Naive thymus-derived CD4-positive, alpha-beta T cell (primary cell): ENCODE measurements at regions not wholly inside any gene's neighbourhood (a gene's known extent, or its start where the extent isn't known, plus 50 kb on each side); places are given as distances from the start of the nearest gene placed in this dataset.

ENCODE experiments used
- ATAC-seq: fragments of 150-1000 bp; cut with Tn5 transposase; 2 replicates; pipeline ENCODE4 v1.10.0; 2021; ENCODE audit warnings: mild to moderate bottlenecking, moderate library complexity
- CTCF ChIA-PET: fragments of 350-600 bp; sonication (Branson Sonifier 250); formaldehyde crosslinking; loops from one replicate; lab custom pipeline; 2021; ENCODE audit warnings: antibody characterized with exemption; lab: Charles Lee
- POLR2A ChIA-PET: fragments of 350-600 bp; sonication (Branson Sonifier 250); formaldehyde crosslinking; loops from one replicate; lab custom pipeline; 2021; ENCODE audit warnings: antibody characterized with exemption, inconsistent platforms; lab: Charles Lee
- DNase-seq, 9 donors: peaks; one replicate each; pipeline versions ENCODE4 v3.0.0 to v3.0.0-alpha.2; 2020 to 2022; ENCODE audit warnings: mixed read lengths in 1 of 9
- H3K27ac ChIP-seq: one replicate; pipeline ENCODE4 v1.7.0; 2013; ENCODE audit warnings: mild to moderate bottlenecking, low read depth, low read length, moderate library complexity
- H3K27me3 ChIP-seq, 2 donors: one replicate each; pipeline ENCODE4 v1.7.0; 2013; ENCODE audit warnings: low read length in 2 of 2, mild to moderate bottlenecking in 2 of 2, moderate library complexity in 2 of 2; ENCODE audit not compliant: control insufficient read depth in 2 of 2, insufficient read depth in 2 of 2
- H3K36me3 ChIP-seq, 3 experiments: 1 replicate in 2 of 3; 2 replicates in 1 of 3; pipeline ENCODE4 v1.7.0; 2013; ENCODE audit warnings: low read length in 3 of 3, mild to moderate bottlenecking in 3 of 3, moderate library complexity in 1 of 3; ENCODE audit not compliant: insufficient read depth in 3 of 3, control insufficient read depth in 2 of 3
- H3K4me1 ChIP-seq, 2 donors: one replicate each; pipeline ENCODE4 v1.7.0; 2013; ENCODE audit warnings: low read length in 2 of 2, mild to moderate bottlenecking in 2 of 2, moderate library complexity in 1 of 2; ENCODE audit not compliant: control insufficient read depth in 2 of 2, insufficient read depth in 2 of 2
- H3K4me3 ChIP-seq: 2 replicates; pipeline ENCODE4 v1.7.0; 2013; ENCODE audit warnings: mild to moderate bottlenecking, low read length
- H3K9me3 ChIP-seq, 3 experiments: 1 replicate in 2 of 3; 2 replicates in 1 of 3; pipeline ENCODE4 v1.7.0; 2013; ENCODE audit warnings: low read length in 3 of 3; ENCODE audit not compliant: control insufficient read depth in 2 of 3
- H3K27ac Mint-ChIP-seq, 9 donors: one replicate each; pipeline ENCODE4 v1.8.0; 2020 to 2022; ENCODE audit warnings: mixed read lengths in 9 of 9, mild to moderate bottlenecking in 8 of 9, moderate library complexity in 5 of 9, inconsistent platforms in 2 of 9
- H3K27me3 Mint-ChIP-seq, 5 donors: one replicate each; pipeline ENCODE4 v1.8.0; 2021 to 2022; ENCODE audit warnings: mixed read lengths in 5 of 5, mild to moderate bottlenecking in 1 of 5
- H3K36me3 Mint-ChIP-seq, 5 donors: one replicate each; pipeline ENCODE4 v1.8.0; 2020 to 2022; ENCODE audit warnings: mixed read lengths in 5 of 5, mild to moderate bottlenecking in 3 of 5, inconsistent platforms in 1 of 5
- H3K4me1 Mint-ChIP-seq, 7 donors: one replicate each; pipeline ENCODE4 v1.8.0; 2020 to 2022; ENCODE audit warnings: mixed read lengths in 7 of 7, mild to moderate bottlenecking in 3 of 7, inconsistent platforms in 1 of 7
- H3K4me3 Mint-ChIP-seq, 10 donors: one replicate each; pipeline ENCODE4 v1.8.0; 2020 to 2022; ENCODE audit warnings: mild to moderate bottlenecking in 10 of 10, mixed read lengths in 10 of 10, moderate library complexity in 6 of 10, inconsistent platforms in 2 of 10
- H3K9me3 Mint-ChIP-seq, 11 donors: one replicate each; pipeline ENCODE4 v1.8.0; 2020 to 2022; ENCODE audit warnings: mixed read lengths in 11 of 11, mild to moderate bottlenecking in 4 of 11, inconsistent platforms in 1 of 11, moderate library complexity in 1 of 11
- intact Hi-C, 2 donors: fragments of 100-400 bp; cut with micrococcal nuclease; formaldehyde crosslinking; loops; one replicate each; pipeline ENCODE4 v1.15.1; 2023

DNA sequence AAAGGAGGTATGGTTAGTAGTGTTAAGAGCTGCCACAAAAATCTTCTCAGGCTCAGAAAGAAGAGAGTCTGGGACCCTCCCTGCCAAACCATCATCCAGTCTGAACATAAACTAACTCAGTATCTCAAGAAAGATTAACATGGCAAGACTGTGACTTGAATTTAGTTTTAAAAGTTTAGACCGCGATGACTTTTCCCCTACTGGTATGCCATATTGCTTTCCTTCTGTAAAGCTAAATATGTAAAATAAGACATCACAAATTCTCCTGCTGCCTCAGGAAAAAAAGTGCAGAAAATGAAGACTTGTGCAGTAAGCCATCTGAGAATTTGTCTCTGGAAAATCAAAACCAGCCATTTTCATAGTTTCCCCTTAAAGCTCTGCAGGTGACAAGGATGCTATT, 85.2 kb upstream of the STARD4 start:
- Histone ChIP-seq H3K4me3 (no peak overlapping the region), H3K9me3 (peaks cover 0 to 9% (median 0%) of the 10 kb centered on the region in 3 experiments), H3K27me3 (no peaks in the 10 kb centered on the region), H3K36me3 (no peaks in the 10 kb centered on the region), H3K4me1 (no peaks in the 10 kb centered on the region), H3K27ac (no peak overlapping the region)
- Mint-ChIP-seq H3K9me3 (peaks cover 0 to 14% (median 5%) of the 10 kb centered on the region in 11 donors), H3K4me1 (no peaks in the 10 kb centered on the region), H3K4me3 (no peak overlapping the region), H3K27ac (no peak overlapping the region), H3K27me3 (peaks cover 0 to 11% (median 6%) of the 10 kb centered on the region in 5 donors), H3K36me3 (peaks cover 0 to 3% (median 0%) of the 10 kb centered on the region in 5 donors)
- ATAC-seq: no peak
- DNase-seq: no peak
- ChIA-PET CTCF (no interaction called here), POLR2A (no interaction called here)
- intact Hi-C loops: no loop called here

DNA sequence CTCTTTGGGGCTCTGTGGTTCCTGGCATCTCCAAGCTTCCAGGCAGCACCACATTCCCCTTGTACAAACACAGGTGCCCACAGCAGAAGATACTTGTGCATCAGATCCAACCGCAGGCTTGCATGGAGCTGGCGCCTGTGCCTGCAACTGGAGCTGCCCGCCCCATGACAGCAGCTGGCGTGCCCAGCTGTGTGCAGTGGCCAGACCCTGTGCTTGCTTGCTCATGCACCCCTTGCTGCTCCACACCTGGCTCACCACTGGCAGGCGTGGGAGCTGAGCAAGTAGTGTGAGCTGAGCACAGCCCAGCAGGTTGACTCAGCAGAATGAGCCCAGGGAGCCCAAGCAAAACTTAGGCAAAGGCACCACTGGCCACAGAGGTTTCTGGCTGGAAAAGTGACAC, 84.4 kb upstream of the STARD4 start:
- Mint-ChIP-seq H3K36me3 (peaks cover 0 to 3% (median 0%) of the 10 kb centered on the region in 5 donors), H3K4me3 (no peak overlapping the region), H3K4me1 (no peaks in the 10 kb centered on the region), H3K9me3 (peaks cover 0 to 14% (median 5%) of the 10 kb centered on the region in 11 donors), H3K27me3 (peaks cover 0 to 8% (median 6%) of the 10 kb centered on the region in 5 donors), H3K27ac (no peak overlapping the region)
- no peaks in the 10 kb centered on the region for H3K4me1 ChIP-seq
- POLR2A ChIA-PET: no interaction called here
- H3K4me3 ChIP-seq: no peak overlapping the region
- H3K27me3 ChIP-seq: no peaks in the 10 kb centered on the region
- DNase-seq: no peak
- ATAC-seq: no peak
- H3K9me3 ChIP-seq: peaks cover 0 to 9% (median 0%) of the 10 kb centered on the region in 3 experiments
- H3K36me3 ChIP-seq: no peaks in the 10 kb centered on the region
- H3K27ac ChIP-seq: no peak overlapping the region
- CTCF ChIA-PET: no interaction called here
- intact Hi-C loops: no loop called here

DNA sequence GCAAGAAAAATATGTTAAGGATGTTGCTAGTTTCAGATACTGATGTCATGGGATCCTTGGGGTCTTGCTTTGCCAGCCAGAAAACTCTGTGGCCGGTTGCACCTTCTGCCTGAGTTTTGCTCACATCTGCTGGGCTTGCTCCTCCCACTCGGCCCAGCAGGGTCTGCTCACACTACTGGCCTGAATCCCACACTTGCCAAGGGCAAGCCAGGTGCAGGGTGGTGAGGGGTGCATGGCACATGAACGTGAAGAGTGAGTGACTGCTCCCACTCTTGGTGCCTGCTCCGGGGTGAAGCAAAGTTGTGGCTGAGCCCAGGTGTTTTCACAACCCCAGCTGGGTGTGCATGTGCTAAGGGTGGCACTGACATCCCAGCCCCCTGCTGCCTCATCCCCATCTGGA, 83.1 kb upstream of the STARD4 start:
- Histone ChIP-seq H3K4me3 (no peak overlapping the region), H3K4me1 (no peaks in the 10 kb centered on the region), H3K9me3 (peaks cover 0 to 9% (median 0%) of the 10 kb centered on the region in 3 experiments), H3K36me3 (no peaks in the 10 kb centered on the region), H3K27me3 (no peaks in the 10 kb centered on the region), H3K27ac (no peak overlapping the region)
- no peak for DNase-seq
- no peak overlapping the region for H3K27ac Mint-ChIP-seq
- POLR2A ChIA-PET: no interaction called here
- intact Hi-C loops: no loop called here
- H3K27me3 Mint-ChIP-seq: peaks cover 0 to 8% (median 4%) of the 10 kb centered on the region in 5 donors
- CTCF ChIA-PET: no interaction called here
- H3K4me1 Mint-ChIP-seq: no peaks in the 10 kb centered on the region
- H3K9me3 Mint-ChIP-seq: peaks cover 0 to 14% (median 5%) of the 10 kb centered on the region in 11 donors
- peaks cover 0 to 3% (median 0%) of the 10 kb centered on the region in 5 donors for H3K36me3 Mint-ChIP-seq
- no peak overlapping the region for H3K4me3 Mint-ChIP-seq
- no peak for ATAC-seq

DNA sequence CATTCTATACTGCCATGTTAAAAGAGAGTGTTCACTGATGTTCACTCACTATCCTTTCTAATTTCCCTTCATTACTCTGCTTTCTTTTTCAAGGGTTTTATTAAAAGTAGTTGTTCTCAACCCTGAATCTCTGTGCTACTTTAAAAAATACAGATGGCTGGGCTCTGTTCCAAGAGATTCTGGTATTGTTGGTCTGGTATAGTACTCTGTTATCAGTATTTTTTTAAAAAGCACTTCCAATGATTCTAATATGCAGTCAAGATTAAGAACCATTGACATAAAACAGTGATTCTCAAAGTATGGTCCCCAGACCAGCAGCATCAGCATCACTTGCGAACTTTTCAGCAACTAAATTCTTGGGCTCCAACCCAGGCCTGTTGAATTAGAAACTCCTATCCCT, 77.0 kb upstream of the STARD4 start:
- Mint-ChIP-seq H3K4me3 (no peak overlapping the region), H3K9me3 (peaks cover 0 to 8% (median 0%) of the 10 kb centered on the region in 11 donors), H3K4me1 (peaks cover 0 to 11% (median 0%) of the 10 kb centered on the region in 7 donors), H3K36me3 (no peaks in the 10 kb centered on the region), H3K27me3 (peaks cover 0 to 32% (median 7%) of the 10 kb centered on the region in 5 donors), H3K27ac (no peak overlapping the region)
- DNase-seq: no peak
- ChIA-PET POLR2A (no interaction called here), CTCF (no interaction called here)
- Histone ChIP-seq H3K9me3 (no peaks in the 10 kb centered on the region), H3K4me1 (no peaks in the 10 kb centered on the region), H3K27me3 (no peaks in the 10 kb centered on the region), H3K4me3 (no peak overlapping the region), H3K27ac (no peak overlapping the region), H3K36me3 (no peaks in the 10 kb centered on the region)
- intact Hi-C loops: no loop called here
- ATAC-seq: no peak

DNA sequence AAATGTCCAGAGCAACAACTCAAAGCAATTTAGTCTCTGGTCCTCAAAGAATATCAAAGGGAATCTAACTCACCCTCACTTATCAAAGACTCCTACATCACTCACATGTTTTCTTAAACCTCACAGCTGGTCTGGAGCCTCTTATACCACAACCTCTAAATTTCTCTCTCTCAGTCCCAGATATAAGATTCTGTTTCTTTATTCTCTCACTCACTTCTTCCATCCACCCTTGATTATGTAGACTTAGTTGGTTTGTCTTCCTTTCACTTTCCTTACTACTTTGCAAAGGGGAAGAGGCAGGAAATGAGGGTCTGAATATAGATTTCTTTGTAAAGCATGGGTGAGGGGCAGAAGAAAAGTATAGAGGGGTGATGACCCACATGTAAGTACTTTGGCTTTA, 75.4 kb upstream of the STARD4 start:
- ATAC-seq (no peak), DNase-seq (no peak)
- H3K27me3 ChIP-seq: no peaks in the 10 kb centered on the region
- no peaks in the 10 kb centered on the region for H3K9me3 ChIP-seq
- no peak overlapping the region for H3K4me3 Mint-ChIP-seq
- peaks cover 0 to 15% (median 0%) of the 10 kb centered on the region in 7 donors for H3K4me1 Mint-ChIP-seq
- H3K9me3 Mint-ChIP-seq: peaks cover 0 to 4% (median 0%) of the 10 kb centered on the region in 11 donors
- H3K4me3 ChIP-seq: no peak overlapping the region
- H3K27ac Mint-ChIP-seq: no peak overlapping the region
- H3K36me3 ChIP-seq: no peaks in the 10 kb centered on the region
- intact Hi-C loops: no loop called here
- ChIA-PET CTCF (no interaction called here), POLR2A (no interaction called here)
- no peaks in the 10 kb centered on the region for H3K4me1 ChIP-seq
- H3K36me3 Mint-ChIP-seq: no peaks in the 10 kb centered on the region
- peaks cover 0 to 28% (median 11%) of the 10 kb centered on the region in 5 donors for H3K27me3 Mint-ChIP-seq
- H3K27ac ChIP-seq: no peak overlapping the region

DNA sequence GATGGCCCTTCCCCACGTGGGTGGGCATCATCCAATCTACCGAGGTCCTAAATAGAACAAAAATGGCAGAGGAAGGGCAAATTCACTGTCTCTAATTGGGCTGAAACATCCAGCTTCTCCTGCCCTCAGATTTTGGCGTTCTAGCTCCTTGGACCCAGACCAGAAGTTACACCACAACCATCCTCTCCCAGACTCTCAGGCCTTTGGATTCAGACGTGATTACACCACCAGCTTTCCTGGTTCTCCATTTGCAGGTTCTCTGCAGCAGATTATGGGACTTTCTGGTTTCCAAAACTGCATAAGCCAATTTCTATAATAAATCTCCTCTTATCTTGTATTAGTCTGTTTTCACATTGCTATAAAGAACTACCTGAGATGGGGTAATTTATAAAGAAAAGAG, 73.6 kb upstream of the STARD4 start:
- DNase-seq: no peak
- Histone ChIP-seq H3K36me3 (no peaks in the 10 kb centered on the region), H3K4me1 (no peaks in the 10 kb centered on the region), H3K27ac (no peak overlapping the region), H3K9me3 (no peaks in the 10 kb centered on the region), H3K4me3 (no peak overlapping the region), H3K27me3 (no peaks in the 10 kb centered on the region)
- ChIA-PET CTCF (no interaction called here), POLR2A (no interaction called here)
- ATAC-seq: no peak
- H3K27ac Mint-ChIP-seq: no peak overlapping the region
- peaks cover 0 to 44% (median 15%) of the 10 kb centered on the region in 5 donors for H3K27me3 Mint-ChIP-seq
- H3K36me3 Mint-ChIP-seq: no peaks in the 10 kb centered on the region
- H3K9me3 Mint-ChIP-seq: peaks cover 0 to 9% (median 0%) of the 10 kb centered on the region in 11 donors
- intact Hi-C loops: no loop called here
- peaks cover 0 to 15% (median 0%) of the 10 kb centered on the region in 7 donors for H3K4me1 Mint-ChIP-seq
- no peak overlapping the region for H3K4me3 Mint-ChIP-seq

DNA sequence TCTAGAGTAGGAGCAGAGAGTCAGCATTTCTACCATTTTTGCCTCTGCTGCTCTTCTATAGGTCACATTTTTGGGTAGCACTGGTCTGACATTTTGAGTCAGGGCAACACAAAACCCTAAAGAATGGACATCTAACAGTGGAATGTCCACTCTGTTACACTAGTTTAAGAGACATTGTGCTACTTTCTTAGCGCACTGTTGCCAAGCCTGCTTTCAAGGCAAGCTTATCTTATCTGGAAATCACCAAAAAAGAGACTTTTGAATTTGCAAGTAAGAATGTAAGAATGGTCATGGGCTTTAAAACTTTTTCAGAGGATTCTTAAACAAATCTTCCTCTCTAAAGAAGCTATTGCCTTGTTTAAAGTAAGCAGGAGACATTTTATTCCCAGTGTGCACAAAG, 73.0 kb upstream of the STARD4 start:
- intact Hi-C loops: no loop called here
- Histone ChIP-seq H3K27ac (no peak overlapping the region), H3K4me3 (no peak overlapping the region), H3K9me3 (no peaks in the 10 kb centered on the region), H3K36me3 (no peaks in the 10 kb centered on the region), H3K4me1 (no peaks in the 10 kb centered on the region), H3K27me3 (no peaks in the 10 kb centered on the region)
- Mint-ChIP-seq H3K36me3 (no peaks in the 10 kb centered on the region), H3K4me1 (peaks cover 0 to 15% (median 0%) of the 10 kb centered on the region in 7 donors), H3K9me3 (peaks cover 0 to 9% (median 0%) of the 10 kb centered on the region in 11 donors), H3K27me3 (peaks cover 0 to 45% (median 15%) of the 10 kb centered on the region in 5 donors), H3K27ac (no peak overlapping the region), H3K4me3 (no peak overlapping the region)
- DNase-seq (no peak), ATAC-seq (no peak)
- ChIA-PET CTCF (no interaction called here), POLR2A (no interaction called here)
